Ectodermal cell (in vitro differentiated cells): ENCODE measurements at regions not wholly inside any gene's neighbourhood (a gene's known extent, or its start where the extent isn't known, plus 50 kb on each side); places are given as distances from the start of the nearest gene placed in this dataset.
"Not testable (repeated sequence)": the region's sequence is repeated elsewhere in the genome, so short reads cannot be mapped to it uniquely, and the experiment has no call there.

Experiments
- H3K27ac ChIP-seq: 2 replicates; pipeline ENCODE4 v1.7.0; 2013; ENCODE audit warnings: mild to moderate bottlenecking, low read depth, low read length; ENCODE audit not compliant: insufficient read depth, poor library complexity, severe bottlenecking
- H3K27me3 ChIP-seq: 2 replicates; pipeline ENCODE4 v1.7.0; 2013; ENCODE audit warnings: mild to moderate bottlenecking, low read length; ENCODE audit not compliant: insufficient read depth, control insufficient read depth, poor library complexity, severe bottlenecking
- H3K36me3 ChIP-seq: one replicate; pipeline ENCODE4 v1.7.0; 2013; ENCODE audit warnings: low read length; ENCODE audit not compliant: control insufficient read depth, insufficient read depth
- H3K4me1 ChIP-seq: one replicate; pipeline ENCODE4 v1.7.0; 2013; ENCODE audit warnings: low read length; ENCODE audit not compliant: control insufficient read depth, insufficient read depth
- H3K4me3 ChIP-seq: 2 replicates; pipeline ENCODE4 v1.7.0; 2013; ENCODE audit warnings: low read depth, low read length, control low read depth; ENCODE audit not compliant: insufficient read depth
- H3K9me3 ChIP-seq: 2 replicates; pipeline ENCODE4 v1.7.0; 2013; ENCODE audit warnings: mild to moderate bottlenecking, low read length, moderate library complexity; ENCODE audit not compliant: control insufficient read depth
- WGBS, 2 experiments: methylation state at CpG; one replicate each; pipeline ENCODE4 v1.1.7; 2013; ENCODE audit warnings: missing lambda C conversion rate in 2 of 2; 5-methylcytosine and 5-hydroxymethylcytosine counted together

GRCh38 chr6:57860481-57861315 is 543.3 kb downstream of the PRIM2 start:
- not testable (repeated sequence) for H3K27me3 ChIP-seq, H3K36me3 ChIP-seq, H3K4me3 ChIP-seq, H3K4me1 ChIP-seq, H3K27ac ChIP-seq, H3K9me3 ChIP-seq
- 62 to 74% methylated on average over 5 of the region's 6 CpGs for WGBS, 2 experiments

- not testable (repeated sequence) for H3K27ac ChIP-seq, H3K4me3 ChIP-seq, H3K9me3 ChIP-seq, H3K27me3 ChIP-seq, H3K4me1 ChIP-seq, H3K36me3 ChIP-seq
- 43 to 67% methylated on average over 2 to 3 of the region's 3 CpGs for WGBS, 2 experiments
Measured at GRCh38 chr6:57870083-57870482, 552.7 kb downstream of the PRIM2 start.

GRCh38 chr6:57873424-57873823 is 556.0 kb downstream of the PRIM2 start:
- H3K4me1 ChIP-seq, H3K9me3 ChIP-seq, H3K27ac ChIP-seq, H3K36me3 ChIP-seq, H3K27me3 ChIP-seq, H3K4me3 ChIP-seq: not testable (repeated sequence)
- WGBS, 2 experiments = 75 to 77% methylated on average over 7 of the region's 7 CpGs

DNA sequence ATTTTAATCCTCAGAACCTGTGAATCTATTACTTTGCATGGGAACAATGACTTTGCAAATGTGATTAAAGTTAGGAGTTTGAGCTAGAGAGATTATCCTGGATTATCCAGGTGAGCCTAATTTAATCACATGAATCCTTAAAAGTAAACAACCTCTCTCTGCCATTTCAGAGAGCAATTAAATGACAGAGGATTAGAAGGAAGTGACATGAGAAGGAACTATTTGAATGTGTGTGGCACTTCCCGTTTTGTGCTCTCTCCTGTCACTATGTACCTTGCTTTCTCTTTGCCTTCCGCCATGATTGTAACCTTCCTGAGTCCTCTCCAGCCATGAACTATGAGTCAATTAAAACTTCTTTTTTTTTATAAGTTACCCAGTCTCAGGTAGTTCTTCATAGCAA is 559.2 kb downstream of the PRIM2 start:
- H3K36me3 ChIP-seq, H3K27ac ChIP-seq, H3K4me3 ChIP-seq, H3K9me3 ChIP-seq, H3K4me1 ChIP-seq, H3K27me3 ChIP-seq: not testable (repeated sequence)
- WGBS, 2 experiments = no CpG with 5 or more reads among the region's 2 CpGs

DNA sequence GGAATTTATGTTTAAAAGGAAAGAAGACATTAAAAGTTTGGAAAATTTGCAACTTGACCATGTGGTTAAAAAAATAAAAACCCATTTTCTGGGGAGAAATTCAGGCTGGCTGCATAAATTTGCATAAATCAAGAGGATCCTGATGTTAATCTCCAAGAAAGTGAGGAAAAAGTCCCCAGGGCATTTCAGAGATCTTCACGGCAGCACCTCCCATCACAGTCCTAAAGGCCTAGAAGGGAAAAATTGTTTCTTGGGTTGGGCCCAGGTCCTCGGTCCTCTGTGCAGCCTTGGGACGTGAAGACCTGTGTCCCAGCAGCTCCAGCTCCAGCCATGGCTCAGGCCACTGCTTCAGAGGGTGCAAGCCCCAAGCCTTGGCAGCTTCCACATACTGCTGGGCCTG is 560.3 kb downstream of the PRIM2 start:
- not testable (repeated sequence) for H3K9me3 ChIP-seq, H3K36me3 ChIP-seq, H3K27me3 ChIP-seq, H3K4me1 ChIP-seq, H3K27ac ChIP-seq, H3K4me3 ChIP-seq
- 88 to 100% methylated on average over 1 of the region's 3 CpGs for WGBS, 2 experiments

GRCh38 chr6:57878792-57879191 is 561.4 kb downstream of the PRIM2 start:
- H3K4me1 ChIP-seq, H3K36me3 ChIP-seq, H3K27ac ChIP-seq, H3K4me3 ChIP-seq, H3K9me3 ChIP-seq, H3K27me3 ChIP-seq: not testable (repeated sequence)
- WGBS, 2 experiments = 76 to 88% methylated on average over 1 of the region's 1 CpG

DNA sequence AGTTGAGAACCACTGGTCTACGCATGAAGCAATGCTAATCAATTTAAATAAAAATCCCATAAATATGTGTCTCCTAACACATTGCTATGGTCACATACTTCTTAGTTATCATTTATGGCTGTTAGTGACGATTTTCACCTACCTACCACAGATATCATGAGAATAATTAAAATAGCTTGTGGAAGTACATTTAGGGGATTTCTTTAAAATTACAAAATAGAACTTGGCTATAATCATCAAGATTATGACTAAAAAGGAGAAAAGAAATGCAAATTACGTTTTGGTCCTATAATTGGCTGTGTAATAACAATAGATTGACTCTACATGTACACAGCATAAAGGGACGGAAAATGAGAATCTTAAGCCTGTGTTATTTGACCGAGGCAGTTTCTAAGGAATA is 581.4 kb downstream of the PRIM2 start:
- not testable (repeated sequence) for H3K4me1 ChIP-seq, H3K4me3 ChIP-seq, H3K36me3 ChIP-seq, H3K9me3 ChIP-seq, H3K27ac ChIP-seq, H3K27me3 ChIP-seq
- 74 to 97% methylated on average over 3 to 4 of the region's 5 CpGs for WGBS, 2 experiments

DNA sequence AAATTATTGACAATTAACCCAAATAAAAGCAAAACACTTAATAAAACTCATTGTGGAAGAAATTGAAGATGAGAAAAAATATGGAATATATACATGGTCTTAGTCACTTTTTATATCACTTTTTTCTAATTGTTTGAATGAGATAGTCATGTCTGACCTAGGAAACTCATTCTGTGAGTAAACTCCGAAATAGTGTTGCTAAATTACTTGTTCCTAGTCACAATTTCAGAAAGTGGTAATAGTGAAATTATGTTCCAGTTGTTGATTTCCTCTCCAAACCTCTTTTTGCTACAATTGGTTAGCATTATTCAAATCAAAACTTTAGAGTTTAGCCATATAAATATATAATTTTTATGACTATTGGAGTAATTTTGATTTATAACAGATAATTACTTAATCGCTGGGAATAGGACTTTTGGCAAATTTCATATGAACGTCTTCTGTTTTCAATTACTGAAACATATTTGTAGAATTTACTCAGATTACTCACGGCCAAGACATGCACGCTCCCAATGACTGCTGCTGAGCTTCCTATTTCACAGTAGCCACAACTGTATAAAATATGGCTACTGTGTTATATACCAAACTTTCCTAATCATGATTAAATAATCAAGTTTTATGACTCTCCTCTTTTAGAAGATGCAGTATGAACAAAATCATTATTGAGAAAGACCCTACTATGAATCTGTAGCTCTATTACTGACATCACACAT is 583.4 kb downstream of the PRIM2 start:
- not testable (repeated sequence) for H3K4me3 ChIP-seq, H3K4me1 ChIP-seq, H3K36me3 ChIP-seq, H3K27me3 ChIP-seq, H3K9me3 ChIP-seq, H3K27ac ChIP-seq
- 71 to 92% methylated on average over 1 of the region's 5 CpGs for WGBS, 2 experiments

DNA sequence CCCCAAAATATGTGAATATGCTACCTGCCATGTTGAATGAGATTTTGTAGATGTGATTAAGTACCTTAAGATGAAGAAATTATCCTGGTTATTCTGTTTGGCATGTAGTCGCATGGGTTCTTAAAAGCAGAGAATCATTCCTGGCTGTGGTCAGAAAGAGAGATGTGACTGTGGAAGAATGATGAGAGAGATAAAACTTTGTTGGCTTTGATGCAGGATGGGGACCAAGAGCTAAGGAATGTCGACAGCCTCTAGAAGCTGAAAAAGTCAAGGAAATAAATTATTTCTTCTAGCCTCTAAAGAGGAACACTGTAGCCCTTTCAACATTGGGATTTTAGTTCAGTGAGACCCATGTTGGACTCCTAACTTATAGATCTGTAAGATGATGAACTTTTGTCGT is 584.0 kb downstream of the PRIM2 start:
- not testable (repeated sequence) for H3K4me3 ChIP-seq, H3K36me3 ChIP-seq, H3K27ac ChIP-seq, H3K27me3 ChIP-seq, H3K9me3 ChIP-seq, H3K4me1 ChIP-seq
- 88 to 90% methylated on average over 1 to 2 of the region's 3 CpGs for WGBS, 2 experiments

- not testable (repeated sequence) for H3K27me3 ChIP-seq, H3K4me1 ChIP-seq, H3K36me3 ChIP-seq, H3K27ac ChIP-seq, H3K9me3 ChIP-seq, H3K4me3 ChIP-seq
- WGBS, 2 experiments = 82 to 83% methylated on average over 3 to 6 of the region's 6 CpGs
Measured at GRCh38 chr6:57904356-57904755, 586.9 kb downstream of the PRIM2 start.
